Testis (tissue), 2 donors: ENCODE measurements at regions not wholly inside any gene's neighbourhood (a gene's known extent, or its start where the extent isn't known, plus 50 kb on each side); places are given as distances from the start of the nearest gene placed in this dataset.
A peak's percentile ranks its signal among the peaks of the same experiment; 100 is the strongest.

ENCODE experiments used
- DNase-seq: peaks from one replicate; pipeline ENCODE4 v3.0.0-alpha.2; 2019
- H3K27ac ChIP-seq, 2 donors: fragments of 200-600 bp; sonication (generic); one replicate each; pipeline ENCODE4 v1.5.1; 2019
- H3K27me3 ChIP-seq: fragments of 200-600 bp; sonication (generic); one replicate; pipeline ENCODE4 v1.5.1; 2019
- H3K36me3 ChIP-seq: fragments of 200-600 bp; sonication (generic); one replicate; pipeline ENCODE4 v1.5.1; 2017; ENCODE audit warnings: low read depth; ENCODE audit errors: missing control alignments
- H3K4me1 ChIP-seq: fragments of 200-600 bp; sonication (generic); one replicate; pipeline ENCODE4 v1.5.1; 2019
- H3K4me3 ChIP-seq, 2 donors: fragments of 200-600 bp; sonication (generic); one replicate each; pipeline ENCODE4 v1.5.1; 2017 to 2019
- H3K9me3 ChIP-seq: fragments of 200-600 bp; sonication (generic); one replicate; pipeline ENCODE4 v1.5.1; 2017
- CTCF ChIP-seq, 3 experiments: fragments of 450-650 bp in 2 of 3; fragments of 200-600 bp in 1 of 3; sonication (generic) in 1 of 3; IDR thresholded peaks; one replicate each; pipeline ENCODE4 v1.5.1; 2016 to 2019; ENCODE audit warnings: antibody characterized with exemption in 3 of 3, mild to moderate bottlenecking in 2 of 3, moderate library complexity in 1 of 3
- POLR2A ChIP-seq: fragments of 450-650 bp; IDR thresholded peaks from one replicate; pipeline ENCODE4 v1.6.1; 2017; ENCODE audit warnings: antibody characterized with exemption, mild to moderate bottlenecking, moderate library complexity
- WGBS, 2 donors: methylation state at CpG; one replicate each; pipeline ENCODE4 v1.1.5; 2018; 5-methylcytosine and 5-hydroxymethylcytosine counted together
- intact Hi-C: fragments of 100-400 bp; cut with DNase I; formaldehyde crosslinking; loops from one replicate; pipeline ENCODE4 v1.15.1; 2023; ENCODE audit warnings: low total_unique reads

DNA sequence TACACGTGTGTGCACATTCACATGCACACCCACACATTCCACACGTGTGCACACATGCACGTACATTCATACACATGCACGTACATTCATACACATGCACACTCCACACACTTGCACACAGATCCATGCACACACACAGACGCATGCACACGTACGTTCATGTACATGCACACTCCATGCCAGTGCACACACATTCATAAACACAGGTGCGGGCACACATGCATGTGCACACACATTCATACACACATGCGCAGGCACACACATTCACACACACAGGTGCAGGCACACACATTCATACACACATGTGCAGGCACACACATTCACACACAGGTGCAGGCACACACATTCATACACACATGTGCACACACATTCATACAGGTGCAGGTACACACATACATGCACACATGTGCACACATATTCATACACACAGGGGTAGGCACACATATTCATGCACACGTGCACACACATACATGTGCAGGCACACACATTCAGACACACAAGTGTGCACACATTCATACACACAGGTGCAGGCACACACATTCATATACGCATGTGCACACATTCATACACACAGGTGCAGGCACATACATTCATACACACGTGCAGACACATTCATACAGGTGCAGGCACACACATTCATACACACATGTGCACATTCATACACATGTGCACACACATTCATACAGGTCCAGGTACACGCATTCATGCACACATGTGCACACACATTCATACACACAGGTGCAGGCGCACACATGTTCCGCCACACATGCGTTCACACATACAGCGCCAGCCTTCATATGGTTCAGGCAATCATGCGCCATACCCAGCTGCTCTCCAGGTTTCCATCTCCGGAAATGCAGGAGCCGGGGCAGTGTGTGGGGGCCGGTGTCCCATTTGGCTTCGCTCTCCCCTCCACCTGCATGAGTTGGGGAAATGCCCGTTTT, 124.8 kb downstream of the HMX1 start:
- no peak overlapping the region for H3K27ac ChIP-seq
- WGBS, 2 donors: 79 to 83% methylated on average over 18 to 23 of the region's 23 CpGs
- H3K4me3 ChIP-seq: peak overlapping the region in 1 of 2 donors; percentile 17
- no peaks in the 10 kb centered on the region for H3K27me3 ChIP-seq
- no peak for TF ChIP-seq POLR2A
- no peak for TF ChIP-seq CTCF (IDR thresholded peaks at IDR 0.05)
- intact Hi-C loops: no loop called here
- DNase-seq: no peak
- H3K36me3 ChIP-seq: no peaks in the 10 kb centered on the region
- H3K4me1 ChIP-seq: no peaks in the 10 kb centered on the region
- no peaks in the 10 kb centered on the region for H3K9me3 ChIP-seq

DNA sequence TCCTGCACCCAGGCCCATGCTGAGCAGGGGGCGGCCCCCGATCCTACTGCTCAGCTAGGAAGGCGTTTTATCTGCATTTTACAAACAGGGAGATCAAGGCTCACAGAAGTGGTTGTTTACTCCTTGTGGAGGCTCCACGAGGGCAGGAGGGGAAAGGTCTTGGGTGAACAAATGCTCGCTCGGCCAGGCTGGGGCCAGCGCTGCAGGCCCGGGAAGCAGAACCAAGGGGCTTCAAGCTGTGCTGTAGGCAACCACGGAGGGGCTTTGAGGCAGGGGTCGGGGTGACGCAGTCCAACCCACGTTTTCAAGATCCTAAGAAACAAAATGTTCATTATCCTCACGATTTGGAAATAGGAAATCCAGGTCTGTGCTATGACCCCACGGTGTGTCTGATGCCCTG, 125.8 kb downstream of the HMX1 start:
- Histone ChIP-seq H3K9me3 (no peaks in the 10 kb centered on the region), H3K4me1 (no peaks in the 10 kb centered on the region), H3K4me3 (no peak overlapping the region), H3K27ac (no peak overlapping the region), H3K27me3 (no peaks in the 10 kb centered on the region), H3K36me3 (no peaks in the 10 kb centered on the region)
- 54 to 55% methylated on average over 14 of the region's 14 CpGs for WGBS, 2 donors
- no peak for DNase-seq
- intact Hi-C loops: no loop called here
- TF ChIP-seq POLR2A (no peak), CTCF (IDR thresholded peaks at IDR 0.05) (no peak)

DNA sequence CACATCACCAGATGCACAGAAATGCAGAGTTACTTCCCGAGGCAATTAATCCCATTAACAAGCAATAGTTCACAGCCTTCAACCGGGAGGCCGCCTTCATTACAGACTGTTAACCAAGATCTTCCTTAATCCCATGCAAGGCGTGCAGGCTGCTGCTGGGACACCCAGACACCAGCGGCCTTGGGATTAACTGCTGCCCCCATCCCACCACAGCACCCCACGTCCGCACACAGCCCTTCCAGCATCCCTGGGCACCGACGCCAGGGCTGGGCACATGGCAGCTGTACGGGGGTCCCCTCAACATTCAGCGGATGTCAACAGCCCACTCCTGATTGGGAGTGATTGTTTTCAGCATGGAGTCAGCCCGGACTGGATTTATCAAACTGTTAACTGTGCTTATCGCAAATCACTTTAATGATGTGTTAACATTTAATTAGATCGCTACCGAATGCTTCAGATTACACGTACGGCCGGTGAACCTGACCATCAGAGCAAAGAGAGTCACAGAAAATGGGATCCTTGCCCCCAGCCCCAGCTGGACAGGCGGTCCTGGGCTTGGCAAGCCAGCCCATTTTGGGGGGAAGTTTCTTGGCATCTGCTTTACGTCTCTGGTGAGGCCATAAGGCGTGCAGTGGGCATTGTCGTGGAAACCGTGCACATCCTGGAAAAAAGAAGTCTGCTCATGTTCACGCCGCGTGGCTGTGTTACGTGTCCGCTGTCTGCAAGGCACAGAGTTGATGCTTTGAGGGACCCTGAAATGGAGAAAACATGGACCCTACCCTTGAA, 126.4 kb downstream of the HMX1 start:
- H3K9me3 ChIP-seq: no peaks in the 10 kb centered on the region
- no peak for DNase-seq
- TF ChIP-seq POLR2A (no peak), CTCF (IDR thresholded peaks at IDR 0.05) (no peak)
- WGBS, 2 donors: 56 to 66% methylated on average over 20 to 28 of the region's 28 CpGs
- H3K27me3 ChIP-seq: no peaks in the 10 kb centered on the region
- no peak overlapping the region for H3K27ac ChIP-seq
- H3K4me1 ChIP-seq: no peaks in the 10 kb centered on the region
- H3K4me3 ChIP-seq: no peak overlapping the region
- intact Hi-C loops: no loop called here
- no peaks in the 10 kb centered on the region for H3K36me3 ChIP-seq

DNA sequence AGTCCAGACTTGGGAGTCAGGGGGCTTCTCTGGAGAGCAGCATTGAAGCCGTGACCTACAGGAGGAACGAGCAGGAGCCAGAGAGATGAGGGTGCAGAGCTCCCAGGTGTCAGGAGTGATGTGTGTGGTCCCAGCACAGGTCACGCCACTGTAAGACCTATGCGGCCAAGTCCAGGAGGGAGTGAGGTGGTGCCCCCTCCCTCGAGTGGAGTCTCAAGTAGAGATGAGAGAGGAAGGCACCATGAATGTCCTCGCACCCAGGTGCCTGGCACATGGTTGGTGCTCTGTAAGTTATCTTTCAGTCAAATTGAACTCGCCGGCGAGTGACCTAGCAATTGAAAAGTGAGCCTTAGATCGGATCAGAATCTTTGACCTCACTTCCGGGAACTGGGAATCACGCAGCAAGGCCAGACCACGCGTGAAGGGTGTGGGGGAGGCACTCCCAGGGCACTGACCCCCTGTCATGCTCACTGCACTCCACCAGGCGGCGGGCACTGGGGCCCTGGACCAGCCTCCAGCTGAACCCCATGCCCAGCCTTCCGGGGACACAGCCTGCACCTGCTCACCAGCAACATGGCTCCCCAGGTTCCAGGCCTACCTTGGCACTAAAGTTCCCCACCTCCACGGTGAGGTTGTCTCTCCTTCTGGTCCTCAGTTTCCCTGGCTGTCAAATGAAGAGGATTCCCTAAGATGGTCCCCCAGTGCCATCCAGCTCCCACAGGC, 127.4 kb downstream of the HMX1 start:
- intact Hi-C loops: no loop called here
- H3K27me3 ChIP-seq: no peaks in the 10 kb centered on the region
- TF ChIP-seq POLR2A (no peak), CTCF (IDR thresholded peaks at IDR 0.05) (no peak)
- 72 to 85% methylated on average over 10 to 18 of the region's 18 CpGs for WGBS, 2 donors
- H3K9me3 ChIP-seq: no peaks in the 10 kb centered on the region
- H3K4me3 ChIP-seq: no peak overlapping the region
- H3K4me1 ChIP-seq: no peaks in the 10 kb centered on the region
- no peak for DNase-seq
- H3K36me3 ChIP-seq: no peaks in the 10 kb centered on the region
- H3K27ac ChIP-seq: no peak overlapping the region
